ENCODE measurements at regions not wholly inside any gene's neighbourhood (a gene's known extent, or its start where the extent isn't known, plus 50 kb on each side); places are given as distances from the start of the nearest gene placed in this dataset.

- no peak for DNase-seq
Measured at GRCh38 chr2:7956126-7956689, 725.6 kb upstream of the ID2 start.

DNA sequence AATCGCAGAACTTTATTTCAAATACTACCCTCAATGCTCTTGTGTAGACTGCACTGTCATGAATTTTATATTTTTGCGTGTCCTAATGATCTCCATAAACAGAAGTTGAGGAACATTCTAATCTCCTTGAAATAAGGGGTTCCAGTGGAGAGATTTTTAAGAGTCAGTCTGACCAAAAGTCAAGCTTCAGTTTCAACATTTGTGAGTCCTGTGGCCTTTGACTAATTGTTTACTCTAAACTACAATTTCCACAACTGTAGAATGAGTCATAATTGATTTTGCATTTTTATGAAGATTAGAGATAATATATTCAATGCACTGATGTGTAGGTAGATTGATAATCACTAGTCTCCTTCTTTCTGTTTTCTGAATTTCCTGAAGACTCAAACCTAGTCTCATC, 720.3 kb upstream of the ID2 start:
- no peak for DNase-seq

GRCh38 chr2:7962161-7962560, 719.7 kb upstream of the ID2 start:
- no peak for DNase-seq

DNA sequence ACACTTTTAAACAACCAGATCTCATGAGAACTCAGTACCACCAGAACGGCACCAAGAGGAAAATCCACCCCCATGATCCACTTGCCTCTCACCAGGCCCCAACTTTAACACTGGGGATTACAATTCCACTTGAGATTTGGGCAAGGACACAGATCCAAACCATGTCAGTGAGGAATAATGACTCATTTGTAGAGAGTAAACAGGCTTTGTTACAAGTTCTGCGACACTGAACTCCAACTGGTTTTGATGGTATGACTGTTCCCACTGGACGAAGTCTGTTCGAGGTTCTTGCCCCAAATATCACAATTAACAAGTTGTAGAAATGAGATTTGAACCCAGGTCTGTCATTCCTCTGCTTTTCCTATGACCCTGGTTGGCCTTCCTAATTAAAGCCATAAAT, 718.1 kb upstream of the ID2 start:
- no peak for DNase-seq

DNA sequence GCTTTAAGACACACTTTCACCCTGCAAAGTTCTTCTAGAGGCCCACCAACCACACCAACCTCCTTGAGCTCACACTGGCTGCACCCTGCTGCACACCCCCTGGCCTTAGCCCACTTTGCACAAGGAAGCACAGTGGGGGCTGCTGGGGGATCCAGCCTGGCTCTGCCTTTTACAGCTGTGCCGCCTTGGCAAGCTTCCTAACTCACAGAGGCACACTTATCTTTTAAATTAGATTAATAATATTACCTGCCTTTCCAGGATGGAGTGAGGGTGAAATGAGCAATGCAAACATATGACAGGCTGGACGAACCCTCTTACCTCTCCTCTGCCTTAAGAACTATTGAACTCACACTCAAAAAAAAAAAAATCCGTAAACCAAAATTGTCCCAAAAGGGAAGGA, 715.8 kb upstream of the ID2 start:
- no peak for DNase-seq

DNA sequence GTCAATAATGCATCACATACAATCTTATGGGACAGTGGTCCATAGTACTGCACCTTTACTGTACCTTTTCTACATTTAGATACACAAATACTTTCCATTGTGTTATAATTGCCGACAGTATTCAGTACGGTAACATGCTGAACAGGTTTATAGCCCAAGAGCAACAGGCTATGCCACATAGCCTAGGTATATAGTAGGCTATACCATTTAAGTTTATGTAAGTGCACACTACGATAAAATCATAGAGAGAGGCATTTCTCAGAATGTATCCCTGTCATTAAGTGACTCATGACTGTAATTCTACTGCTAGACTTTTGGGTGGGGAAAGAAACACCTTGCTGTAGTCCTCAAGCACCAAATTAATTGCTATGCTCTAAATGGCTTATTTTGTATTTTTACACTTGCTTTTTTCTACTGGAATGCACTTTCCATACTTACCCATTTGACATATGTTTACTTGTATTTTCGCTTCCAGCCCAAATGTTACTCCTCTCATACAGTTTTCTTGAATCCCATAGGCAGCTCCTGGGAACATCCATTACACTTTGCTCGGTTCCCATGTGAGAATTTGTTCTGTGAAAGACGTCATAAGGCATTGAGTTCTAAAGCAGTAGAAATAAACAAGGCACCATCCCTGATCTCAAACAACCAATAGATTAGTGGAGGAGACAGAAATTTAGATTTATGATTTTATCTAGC, 714.0 kb upstream of the ID2 start:
- DNase-seq, result no peak

DNA sequence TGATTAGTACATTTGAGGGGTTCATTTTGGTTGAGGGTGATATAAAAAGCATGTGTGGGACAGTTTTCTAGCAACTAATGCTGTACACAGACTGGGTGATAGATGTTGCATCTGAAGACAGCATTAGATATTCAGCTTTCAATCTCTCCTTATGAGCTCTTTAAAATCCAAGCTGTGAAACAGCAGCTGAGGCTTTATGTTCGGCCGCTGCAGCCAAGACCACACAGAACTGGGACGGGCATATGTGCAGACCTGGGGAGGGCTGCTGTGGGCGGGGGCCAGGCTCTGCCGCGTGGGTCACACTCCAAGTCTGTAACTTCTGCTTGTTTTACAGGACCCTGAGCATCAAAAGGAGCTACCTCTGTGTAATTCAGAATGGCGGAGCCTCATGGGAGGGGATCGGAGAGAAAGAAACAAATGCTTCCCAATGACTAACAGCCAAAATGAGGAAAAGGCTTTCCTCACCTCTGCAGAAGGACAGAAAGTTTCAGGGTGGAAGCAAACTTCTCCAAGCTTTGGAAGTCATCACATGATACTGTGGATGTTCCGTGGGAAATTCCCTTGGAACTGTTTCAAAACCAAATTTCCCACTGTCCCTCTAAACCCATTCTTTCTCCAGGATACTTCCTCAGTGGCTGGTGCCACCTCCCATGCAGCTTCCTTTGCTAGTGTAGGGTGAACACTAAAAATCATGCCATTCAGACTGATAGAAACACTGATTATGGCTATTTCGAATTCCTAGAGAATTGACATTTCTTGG, 711.9 kb upstream of the ID2 start:
- DNase-seq, result no peak

DNA sequence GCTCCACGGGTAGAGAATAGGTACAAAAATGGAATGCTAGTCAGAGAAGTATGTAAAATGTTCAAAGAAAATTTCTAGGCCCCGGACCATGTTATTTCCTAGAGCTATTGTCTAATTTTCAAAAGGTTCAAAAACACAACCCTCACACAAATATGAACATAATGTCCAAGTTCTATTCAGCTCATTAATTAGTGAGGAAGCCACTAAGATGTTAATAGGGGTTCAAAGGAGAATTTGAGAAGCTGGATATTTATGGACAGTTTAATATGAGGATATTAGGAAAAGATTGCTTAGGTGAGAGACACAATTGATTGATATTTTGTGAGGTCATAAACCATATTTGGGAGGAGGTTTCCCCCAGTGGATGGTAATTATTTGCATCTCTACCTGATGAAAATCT, 710.6 kb upstream of the ID2 start:
- no peak for DNase-seq

DNA sequence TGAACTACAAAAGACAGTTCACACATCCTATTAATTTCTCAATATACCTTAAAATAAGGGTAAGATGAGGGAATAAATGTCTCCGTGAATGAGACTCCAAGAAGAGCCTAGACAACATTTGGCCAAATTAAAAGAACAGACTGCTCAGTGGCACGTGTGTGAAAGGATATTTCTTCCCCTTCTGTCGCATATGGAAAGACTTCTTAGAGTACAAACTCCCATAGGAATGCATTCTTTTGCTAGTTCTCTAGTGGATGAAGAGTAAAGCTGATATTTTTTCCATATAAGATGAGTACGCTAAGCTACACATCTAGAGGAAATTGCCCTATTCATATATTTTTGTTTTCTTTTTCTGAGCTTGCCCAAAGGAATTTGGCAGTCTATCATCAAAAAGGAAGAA, 710.0 kb upstream of the ID2 start:
- no peak for DNase-seq

DNA sequence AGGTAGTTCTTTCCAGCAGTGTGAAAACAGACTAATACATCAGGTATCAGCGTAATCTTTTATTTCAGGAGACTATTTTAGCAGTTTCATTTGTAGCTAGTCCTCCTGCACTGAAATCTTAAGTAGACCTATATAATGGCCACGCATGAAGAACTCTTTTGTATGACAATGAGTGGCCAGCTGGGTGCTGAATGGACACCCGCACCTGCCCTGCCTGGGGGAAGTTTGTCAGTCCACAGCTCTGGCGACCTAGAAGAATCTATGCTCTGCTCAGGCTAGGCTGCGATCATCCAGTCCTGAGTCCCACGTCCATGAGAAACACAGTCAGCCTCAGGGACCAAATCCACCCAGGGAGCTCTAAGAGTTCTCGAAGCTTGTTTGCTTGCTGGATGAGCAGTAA, 709.2 kb upstream of the ID2 start:
- no peak for DNase-seq

DNA sequence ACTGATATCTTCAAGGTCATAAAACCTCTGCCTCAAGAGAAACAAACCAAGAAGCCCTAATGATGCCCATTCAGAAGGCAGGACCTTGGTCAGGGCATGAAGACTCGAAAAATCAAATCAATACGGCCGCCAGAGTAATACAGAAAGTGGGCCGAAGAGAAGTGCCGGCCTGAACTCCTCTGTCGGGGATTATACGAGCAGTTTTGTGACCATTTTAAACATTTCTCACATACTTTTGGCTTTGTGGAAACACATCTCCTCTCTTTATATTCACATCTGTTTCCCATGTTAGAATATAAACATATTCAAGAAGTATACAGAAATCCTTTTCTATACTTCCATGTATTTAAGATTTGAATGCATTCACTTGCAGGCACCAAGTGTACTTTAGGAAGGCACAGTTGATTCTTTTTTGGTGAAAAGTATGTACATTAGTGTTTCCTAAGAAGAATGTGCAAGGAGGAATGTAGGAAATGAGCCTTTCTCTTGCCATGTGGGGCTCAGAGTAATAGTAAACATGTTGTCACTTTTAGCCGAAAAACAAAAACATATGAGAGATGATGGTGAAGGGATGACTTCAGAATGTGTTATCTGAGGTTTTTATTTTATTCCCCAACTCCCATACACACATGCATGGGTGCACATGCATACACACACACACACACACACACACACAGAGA, 707.9 kb upstream of the ID2 start:
- DNase-seq, result no peak

DNA sequence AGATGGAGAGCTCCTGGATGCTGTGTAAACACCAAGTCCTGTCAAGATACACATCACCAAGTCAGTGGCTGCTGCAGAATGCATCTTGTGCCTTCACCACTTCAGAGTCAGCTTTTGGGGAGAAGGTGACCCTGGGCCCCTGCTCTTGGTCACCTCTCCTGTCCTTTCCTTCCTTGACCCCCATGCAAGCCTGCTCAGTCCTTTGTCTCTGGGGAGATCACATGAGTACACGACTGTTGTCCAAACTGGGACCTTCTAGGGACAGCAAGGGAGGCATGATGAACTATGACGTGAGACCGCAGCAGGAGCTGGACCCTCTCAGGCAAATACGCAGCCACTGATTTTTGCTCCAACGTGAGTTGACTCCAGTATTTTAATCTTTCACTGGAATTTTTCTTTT, 706.9 kb upstream of the ID2 start:
- DNase-seq, result no peak

DNA sequence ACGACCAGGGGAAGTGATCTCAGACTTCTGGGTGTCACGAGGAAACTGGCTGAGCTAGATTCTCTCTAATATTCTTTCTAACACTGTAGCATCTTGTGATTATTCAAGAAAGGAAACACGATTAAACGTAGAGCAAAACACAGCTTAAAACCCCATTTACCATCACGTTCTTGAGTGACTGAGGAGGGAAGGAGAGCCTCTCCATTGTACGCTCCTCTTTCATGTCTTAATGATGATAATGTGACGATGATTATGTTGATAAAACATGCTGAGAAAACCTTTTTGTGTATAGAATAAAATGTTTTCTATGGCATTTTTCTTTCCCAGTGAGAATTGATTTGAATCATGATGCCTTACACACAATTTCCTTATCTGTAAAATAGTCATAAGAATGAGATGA, 705.6 kb upstream of the ID2 start:
- no peak for DNase-seq

- no peak for DNase-seq
Measured at GRCh38 chr2:7977981-7978380, 703.9 kb upstream of the ID2 start.

- DNase-seq, result no peak
Measured at GRCh38 chr2:7982054-7982453, 699.8 kb upstream of the ID2 start.

GRCh38 chr2:7983451-7983850, 698.4 kb upstream of the ID2 start:
- no peak for DNase-seq

GRCh38 chr2:7983912-7984311, 697.9 kb upstream of the ID2 start:
- DNase-seq, result no peak

DNA sequence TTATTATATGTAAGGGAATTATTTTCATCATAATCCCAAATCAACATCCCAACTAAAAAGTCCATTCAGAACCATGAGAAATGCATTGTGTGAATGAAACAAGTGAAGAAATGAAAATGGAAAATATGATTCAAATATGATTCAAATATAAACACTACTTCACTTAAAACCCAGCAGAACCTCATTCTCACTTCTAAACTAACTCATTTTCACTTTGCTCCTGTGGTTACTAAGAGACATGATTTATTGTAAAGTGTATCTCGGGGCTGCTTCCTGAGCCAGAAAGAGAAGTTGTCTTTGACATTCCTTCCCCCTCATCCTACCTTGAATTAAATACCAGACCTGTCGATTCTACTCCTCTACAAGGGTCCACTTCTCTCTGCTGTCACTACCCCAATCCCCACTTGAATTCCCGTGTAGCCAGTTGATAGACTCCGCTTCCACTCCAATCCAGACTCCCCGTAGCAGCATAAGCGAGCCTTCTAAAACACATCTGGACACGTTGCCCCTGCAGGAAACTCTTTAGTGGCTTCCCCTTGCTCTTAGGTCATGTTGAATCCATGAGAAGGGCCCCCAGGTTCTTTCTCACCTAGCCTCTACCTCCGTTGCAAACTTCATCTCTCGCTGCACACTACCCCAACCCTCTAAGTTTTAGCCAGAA, 697.0 kb upstream of the ID2 start:
- no peak for DNase-seq

DNA sequence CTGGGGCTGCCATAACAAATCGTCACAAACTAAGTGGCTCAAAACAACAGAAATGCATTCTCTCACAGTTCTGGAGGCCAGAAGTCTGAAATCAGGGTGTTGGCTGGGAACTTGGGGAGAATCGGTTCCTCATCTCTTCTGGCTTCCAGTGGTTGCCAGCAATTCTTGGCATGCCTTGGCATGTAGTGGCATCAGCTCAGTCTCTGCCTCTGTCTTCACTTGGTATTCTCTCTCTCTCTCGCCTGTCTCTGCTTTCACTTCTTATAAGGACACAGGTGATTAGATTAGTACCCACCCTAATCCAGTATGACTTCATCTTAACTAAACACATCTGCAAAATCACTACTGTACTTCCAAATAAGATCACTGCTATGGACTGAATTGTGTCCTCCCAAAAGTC, 695.4 kb upstream of the ID2 start:
- no peak for DNase-seq

- no peak for DNase-seq
Measured at GRCh38 chr2:7987992-7988391, 693.9 kb upstream of the ID2 start.

- no peak for DNase-seq
Measured at GRCh38 chr2:7988440-7988839, 693.4 kb upstream of the ID2 start.

DNA sequence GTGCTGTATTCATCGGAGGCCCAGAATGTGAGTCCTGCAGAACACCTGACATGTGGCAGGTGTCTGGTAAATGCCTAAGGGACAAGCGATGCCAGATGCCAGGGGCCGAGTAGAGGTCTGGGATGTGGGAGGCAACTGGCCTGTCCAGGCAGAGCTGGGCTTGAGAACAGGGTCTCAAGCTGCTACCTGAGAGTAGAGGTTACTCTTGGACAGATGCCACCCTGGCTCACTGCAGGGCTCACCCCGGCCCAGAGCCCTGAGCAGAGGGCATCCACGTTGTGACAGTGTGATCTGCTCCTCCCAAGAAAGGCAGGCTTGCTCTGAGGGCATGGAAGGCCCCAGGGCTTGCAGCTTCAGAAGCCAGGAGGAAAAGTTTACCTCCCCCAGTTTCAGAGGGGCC, 692.0 kb upstream of the ID2 start:
- DNase-seq, result no peak

Data from CD4-positive, alpha-beta T cell treated with Interleukin-1 beta for 1 hour (primary cell).